ENCODE measurements at regions not wholly inside any gene's neighbourhood (a gene's known extent, or its start where the extent isn't known, plus 50 kb on each side); places are given as distances from the start of the nearest gene placed in this dataset.

DNA sequence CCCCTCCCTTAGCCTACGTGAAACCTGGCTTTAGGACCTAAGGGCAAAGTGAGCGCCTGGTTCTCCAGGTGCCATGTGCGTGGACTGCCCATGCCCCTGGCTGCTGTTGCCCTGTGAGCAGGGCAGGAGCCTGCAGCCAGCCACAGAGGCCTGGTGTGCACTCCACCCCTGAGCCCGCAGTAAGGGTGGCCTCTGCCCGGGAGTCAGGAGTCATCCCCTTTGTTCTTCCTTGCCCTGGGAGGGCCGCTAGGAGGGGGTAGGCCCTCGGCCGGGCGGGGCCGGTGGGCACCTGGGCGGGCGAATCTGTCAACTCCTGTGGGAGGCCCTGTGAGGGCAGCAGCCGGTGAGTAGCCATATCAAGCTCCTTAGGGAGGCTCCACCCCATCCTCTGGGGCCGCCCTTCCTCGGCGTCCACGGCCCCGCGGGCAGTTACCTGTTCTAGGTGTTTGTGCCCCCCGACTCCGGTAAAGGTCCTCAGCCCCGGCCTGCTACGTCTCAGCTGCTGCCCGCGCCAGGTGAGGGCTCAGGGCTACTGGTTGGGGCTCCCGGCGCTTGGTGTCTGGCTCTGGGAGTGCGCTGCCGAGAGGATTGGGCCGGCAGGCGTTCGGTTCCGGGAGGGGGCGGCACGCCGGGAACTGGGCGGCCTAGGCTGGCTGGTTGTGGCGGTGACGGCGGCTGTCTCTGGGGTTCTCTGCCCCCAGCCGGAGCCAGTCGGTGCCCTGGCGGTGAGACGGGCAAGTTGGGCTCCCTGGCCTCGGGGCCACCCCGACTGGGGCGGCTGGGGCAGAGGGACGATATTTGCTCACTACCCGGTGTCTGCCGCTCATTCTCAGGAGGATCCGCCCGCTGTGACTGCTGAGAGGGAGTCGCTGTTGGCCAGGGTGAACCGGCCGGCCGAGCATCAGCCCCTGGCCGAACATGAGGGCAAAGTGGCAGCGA lies 1060.2 kb downstream of the TECRL start:
- Histone ChIP-seq H2BK12ac (ENCODE audit: insufficient read length, low read depth, low read length) (no peak overlapping the region), H3K23ac (ENCODE audit: insufficient read length, low read depth, low read length) (no peak overlapping the region), H2BK15ac (ENCODE audit: low read depth, low read length) (no peak overlapping the region), H4K5ac (ENCODE audit: insufficient read length, low read depth, low read length) (no peak overlapping the region), H3K27ac (ENCODE audit: insufficient read length, low read depth, low read length) (no peak overlapping the region), H4K91ac (ENCODE audit: insufficient read length, low read depth, low read length) (no peak overlapping the region), H3K79me2 (ENCODE audit: insufficient read depth, low read length) (no peaks in the 10 kb centered on the region), H4K8ac (replicated peaks; ENCODE audit: insufficient read length, low read depth, low read length) (no peak overlapping the region), H3K4ac (ENCODE audit: low read depth, low read length) (no peak overlapping the region), H3K14ac (ENCODE audit: insufficient read depth, low read length) (no peak overlapping the region), H3K56ac (ENCODE audit: insufficient read length, low read depth, low read length) (no peak overlapping the region), H3K18ac (ENCODE audit: insufficient read length, low read depth, low read length) (no peak overlapping the region), H3K79me1 (ENCODE audit: insufficient read depth, low read depth, low read length, poor library complexity, severe bottlenecking) (no peaks in the 10 kb centered on the region), H2BK120ac (ENCODE audit: low read depth, low read length, poor library complexity, severe bottlenecking) (no peak overlapping the region), H4K20me1 (ENCODE audit: control insufficient read depth, insufficient read depth, insufficient read length) (no peaks in the 10 kb centered on the region), H3K4me2 (ENCODE audit: insufficient read depth, insufficient read length, low read length) (no peak overlapping the region), H3K23me2 (ENCODE audit: insufficient read length, low read depth, low read length, poor library complexity, severe bottlenecking) (no peaks in the 10 kb centered on the region), H3K9ac (ENCODE audit: extremely low read depth, insufficient read length, low read length) (no peak overlapping the region), H3K9me3 (ENCODE audit: control insufficient read depth, low read depth, low read length) (peaks cover 24% of the 10 kb centered on the region), H2BK5ac (ENCODE audit: insufficient read length, low read length) (no peak overlapping the region), H3K4me1 (ENCODE audit: insufficient read depth, low read length) (no peaks in the 10 kb centered on the region), H3K27me3 (ENCODE audit: insufficient read depth, low read length) (no peaks in the 10 kb centered on the region), H2AFZ (ENCODE audit: low read length) (no peak overlapping the region), H2AK5ac (ENCODE audit: insufficient read length, low read length) (no peak overlapping the region), H2BK20ac (ENCODE audit: low read depth, low read length, poor library complexity, severe bottlenecking) (no peak overlapping the region), H3T11ph (ENCODE audit: low read length) (no peak overlapping the region)
- H3K36me3 Mint-ChIP-seq (ENCODE audit: insufficient read depth in 1 of 3, low read depth in 3 of 3), result peaks cover 24 to 51% (median 45%) of the 10 kb centered on the region in 3 experiments
- peaks cover 61 to 62% of the 10 kb centered on the region in 2 experiments for H3K9me3 Mint-ChIP-seq
- H3K4me3 Mint-ChIP-seq, result no peak overlapping the region
- H3K27me3 Mint-ChIP-seq (ENCODE audit: low read depth), result no peaks in the 10 kb centered on the region
- no peak for TF ChIP-seq CTCF (conservative IDR thresholded peaks at IDR 0.05)
- no peak for DNase-seq
- WGBS (ENCODE audit: extremely low coverage, insufficient read length, low lambda C conversion rate), result no CpG with 5 or more reads among the region's 58 CpGs
- no peaks in the 10 kb centered on the region for H3K4me1 Mint-ChIP-seq
- no peak overlapping the region for H3K27ac Mint-ChIP-seq

All from H9 (cell line).